ENCODE measurements at regions not wholly inside any gene's neighbourhood (a gene's known extent, or its start where the extent isn't known, plus 50 kb on each side); places are given as distances from the start of the nearest gene placed in this dataset.
"Not testable (repeated sequence)": the region's sequence is repeated elsewhere in the genome, so short reads cannot be mapped to it uniquely, and the experiment has no call there.

DNA sequence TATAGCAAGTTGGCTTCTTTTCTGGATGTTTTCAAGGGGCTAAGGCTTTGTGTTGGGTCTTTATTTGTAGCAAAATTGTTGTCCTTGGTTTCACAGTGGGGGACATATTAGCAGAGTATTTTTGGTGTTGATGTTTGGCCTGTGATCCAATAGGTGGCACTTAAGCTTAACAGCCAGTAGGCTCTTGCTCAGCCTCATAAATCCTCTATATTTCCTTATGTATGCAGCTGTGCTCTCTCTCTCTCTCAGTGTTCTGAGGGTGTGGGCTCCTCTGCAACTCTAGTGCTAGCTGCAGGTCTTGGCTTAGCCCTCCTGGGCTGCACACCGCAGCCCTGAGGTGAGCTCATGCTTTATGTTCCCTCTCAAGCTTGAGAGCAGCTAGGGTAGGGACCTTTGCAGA, 195.0 kb upstream of the GHR start:
- H3K4me1 ChIP-seq (ENCODE audit: low read length), result no peaks in the 10 kb centered on the region
- no peak overlapping the region for H3K4me3 ChIP-seq (ENCODE audit: low read length)
- H3K4me2 ChIP-seq (ENCODE audit: low read depth, low read length, poor library complexity, severe bottlenecking), result no peak overlapping the region
- no peak overlapping the region for H2AFZ ChIP-seq (ENCODE audit: low read length)
- no peaks in the 10 kb centered on the region for H3K9me2 ChIP-seq (replicated peaks; ENCODE audit: insufficient read depth, low read length)
- no peaks in the 10 kb centered on the region for H3K79me2 ChIP-seq (ENCODE audit: low read length)
- H3K9me3 ChIP-seq (ENCODE audit: low read length), result no peaks in the 10 kb centered on the region
- H4K20me1 ChIP-seq (ENCODE audit: insufficient read depth, low read depth, low read length), result no peaks in the 10 kb centered on the region
- no peaks in the 10 kb centered on the region for H3K27me3 ChIP-seq (ENCODE audit: low read length)
- H3K27ac ChIP-seq (ENCODE audit: low read length), result no peak overlapping the region
- H3K36me3 ChIP-seq (ENCODE audit: insufficient read depth, low read length), result no peaks in the 10 kb centered on the region
- no peak for DNase-seq
- H3K9ac ChIP-seq (ENCODE audit: low read length), result no peak overlapping the region

DNA sequence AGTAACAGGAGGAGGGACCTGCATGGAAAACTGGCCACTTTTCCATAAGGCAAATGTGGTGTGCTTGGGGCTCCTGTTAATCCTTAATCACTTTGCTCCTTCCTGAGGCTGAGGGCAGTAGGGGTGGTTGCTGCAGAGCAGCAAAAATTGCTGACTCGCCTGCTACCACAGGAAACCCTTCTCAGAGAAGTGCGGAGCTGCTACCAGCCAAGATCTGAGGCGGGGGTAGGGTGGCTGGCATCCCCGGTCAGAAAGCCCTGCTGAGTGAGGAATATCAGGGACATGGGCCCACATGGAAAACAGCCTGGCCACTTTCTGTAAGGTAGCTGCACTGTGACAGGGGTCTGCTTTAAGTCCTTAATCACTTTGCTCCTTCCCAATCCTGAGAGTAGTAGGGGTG, 192.4 kb upstream of the GHR start:
- Histone ChIP-seq H3K4me2 (ENCODE audit: low read depth, low read length, poor library complexity, severe bottlenecking) (no peak overlapping the region), H3K36me3 (ENCODE audit: insufficient read depth, low read length) (no peaks in the 10 kb centered on the region), H3K9me3 (ENCODE audit: low read length) (no peaks in the 10 kb centered on the region), H3K27ac (ENCODE audit: low read length) (no peak overlapping the region), H3K79me2 (ENCODE audit: low read length) (no peaks in the 10 kb centered on the region), H3K4me3 (ENCODE audit: low read length) (no peak overlapping the region), H3K9ac (ENCODE audit: low read length) (no peak overlapping the region), H3K9me2 (replicated peaks; ENCODE audit: insufficient read depth, low read length) (no peaks in the 10 kb centered on the region), H3K4me1 (ENCODE audit: low read length) (no peaks in the 10 kb centered on the region), H4K20me1 (ENCODE audit: insufficient read depth, low read depth, low read length) (no peaks in the 10 kb centered on the region), H2AFZ (ENCODE audit: low read length) (no peak overlapping the region), H3K27me3 (ENCODE audit: low read length) (no peaks in the 10 kb centered on the region)
- DNase-seq, result no peak

DNA sequence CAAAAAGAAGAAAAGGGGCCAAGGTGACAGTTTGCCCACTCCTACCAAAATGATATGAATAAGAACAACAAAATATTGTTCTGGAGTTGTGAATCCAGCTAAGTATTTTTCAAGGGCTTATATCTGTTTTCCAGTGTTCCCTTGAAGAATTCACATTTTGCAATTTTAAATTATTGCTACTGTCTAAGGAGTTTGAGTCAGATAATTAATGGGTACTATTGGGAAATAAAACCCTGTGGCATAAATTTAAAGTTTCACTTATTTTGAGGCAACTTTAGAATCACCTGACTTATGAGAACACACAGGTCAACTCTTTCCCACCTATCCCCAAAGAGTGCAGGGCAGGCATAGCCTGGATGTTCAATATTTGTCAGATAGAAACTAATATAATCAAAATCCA, 188.0 kb upstream of the GHR start:
- Histone ChIP-seq H2AFZ (ENCODE audit: low read length) (no peak overlapping the region), H3K27ac (ENCODE audit: low read length) (no peak overlapping the region), H3K4me3 (ENCODE audit: low read length) (no peak overlapping the region), H3K9ac (ENCODE audit: low read length) (no peak overlapping the region), H3K27me3 (ENCODE audit: low read length) (no peaks in the 10 kb centered on the region), H3K4me1 (ENCODE audit: low read length) (no peaks in the 10 kb centered on the region), H3K79me2 (ENCODE audit: low read length) (no peaks in the 10 kb centered on the region), H4K20me1 (ENCODE audit: insufficient read depth, low read depth, low read length) (no peaks in the 10 kb centered on the region), H3K9me3 (ENCODE audit: low read length) (no peaks in the 10 kb centered on the region), H3K36me3 (ENCODE audit: insufficient read depth, low read length) (no peaks in the 10 kb centered on the region), H3K9me2 (replicated peaks; ENCODE audit: insufficient read depth, low read length) (no peaks in the 10 kb centered on the region), H3K4me2 (ENCODE audit: low read depth, low read length, poor library complexity, severe bottlenecking) (no peak overlapping the region)
- DNase-seq, result no peak

DNA sequence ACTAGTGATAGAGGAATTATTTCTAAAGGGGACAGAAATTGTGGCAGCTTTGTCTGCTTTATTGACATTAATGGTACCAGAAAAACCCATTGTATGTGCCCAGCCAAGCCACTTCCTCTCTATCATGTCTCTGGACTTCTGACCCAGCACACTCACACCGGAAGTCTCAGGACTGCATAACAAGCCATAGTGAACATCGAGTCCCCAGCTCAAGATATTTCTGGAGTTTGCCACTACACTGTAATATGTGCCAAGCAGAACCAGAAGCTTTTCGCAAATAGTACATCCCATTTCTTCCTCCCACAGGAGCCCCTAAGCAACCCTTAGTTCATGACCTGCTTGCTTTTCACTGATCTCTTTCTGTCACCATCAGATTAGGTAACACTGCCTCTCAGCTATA, 187.4 kb upstream of the GHR start:
- Histone ChIP-seq H3K79me2 (ENCODE audit: low read length) (no peaks in the 10 kb centered on the region), H3K36me3 (ENCODE audit: insufficient read depth, low read length) (no peaks in the 10 kb centered on the region), H2AFZ (ENCODE audit: low read length) (no peak overlapping the region), H3K27me3 (ENCODE audit: low read length) (no peaks in the 10 kb centered on the region), H3K4me1 (ENCODE audit: low read length) (no peaks in the 10 kb centered on the region), H3K27ac (ENCODE audit: low read length) (no peak overlapping the region), H3K4me3 (ENCODE audit: low read length) (no peak overlapping the region), H3K4me2 (ENCODE audit: low read depth, low read length, poor library complexity, severe bottlenecking) (no peak overlapping the region), H3K9ac (ENCODE audit: low read length) (no peak overlapping the region), H4K20me1 (ENCODE audit: insufficient read depth, low read depth, low read length) (no peaks in the 10 kb centered on the region), H3K9me2 (replicated peaks; ENCODE audit: insufficient read depth, low read length) (no peaks in the 10 kb centered on the region), H3K9me3 (ENCODE audit: low read length) (no peaks in the 10 kb centered on the region)
- DNase-seq, result no peak

DNA sequence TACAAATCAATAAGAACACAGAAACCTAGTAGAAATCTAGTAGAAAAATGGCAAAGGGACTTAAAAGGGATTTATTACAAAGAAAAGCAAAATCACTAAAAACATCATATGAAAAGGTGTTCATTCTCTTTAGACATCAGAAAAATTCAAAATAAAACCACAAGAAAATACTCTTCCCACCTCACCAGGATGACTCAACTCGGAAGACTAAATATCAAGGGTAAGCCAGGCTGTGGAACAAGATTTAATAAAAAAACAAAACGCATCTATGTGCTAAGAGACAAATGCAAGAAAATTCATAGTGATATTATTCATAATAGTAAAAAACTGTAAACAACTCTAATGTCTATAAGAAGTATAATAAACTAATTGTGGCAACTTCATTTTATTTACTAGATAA, 181.6 kb upstream of the GHR start:
- Histone ChIP-seq H3K9me3 (ENCODE audit: low read length) (no peaks in the 10 kb centered on the region), H3K79me2 (ENCODE audit: low read length) (no peaks in the 10 kb centered on the region), H3K27ac (ENCODE audit: low read length) (no peak overlapping the region), H3K27me3 (ENCODE audit: low read length) (no peaks in the 10 kb centered on the region), H3K4me1 (ENCODE audit: low read length) (no peaks in the 10 kb centered on the region), H3K4me3 (ENCODE audit: low read length) (no peak overlapping the region), H2AFZ (ENCODE audit: low read length) (no peak overlapping the region), H4K20me1 (ENCODE audit: insufficient read depth, low read depth, low read length) (no peaks in the 10 kb centered on the region), H3K9ac (ENCODE audit: low read length) (no peak overlapping the region), H3K4me2 (ENCODE audit: low read depth, low read length, poor library complexity, severe bottlenecking) (no peak overlapping the region), H3K36me3 (ENCODE audit: insufficient read depth, low read length) (no peaks in the 10 kb centered on the region), H3K9me2 (replicated peaks; ENCODE audit: insufficient read depth, low read length) (no peaks in the 10 kb centered on the region)
- DNase-seq, result no peak

DNA sequence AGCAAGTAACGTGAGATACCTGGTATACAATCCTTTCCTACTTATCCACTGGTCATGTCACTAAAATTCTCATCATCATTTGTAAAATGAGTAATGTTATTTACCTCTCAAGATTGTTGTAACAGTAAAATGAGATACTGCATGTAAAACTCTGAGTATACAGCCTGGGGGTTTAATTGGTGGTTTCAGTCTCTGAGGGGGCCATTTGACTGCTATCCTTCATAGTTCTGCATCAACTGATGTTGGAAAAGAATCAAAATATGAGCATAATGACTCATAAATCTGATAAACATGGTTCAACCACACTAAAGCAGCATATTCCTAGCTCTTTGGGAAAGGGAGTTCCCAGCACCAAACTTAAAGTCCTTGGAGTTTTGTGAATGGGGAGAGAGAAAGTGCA, 181.0 kb upstream of the GHR start:
- Histone ChIP-seq H3K9me2 (replicated peaks; ENCODE audit: insufficient read depth, low read length) (no peaks in the 10 kb centered on the region), H3K9me3 (ENCODE audit: low read length) (no peaks in the 10 kb centered on the region), H4K20me1 (ENCODE audit: insufficient read depth, low read depth, low read length) (no peaks in the 10 kb centered on the region), H3K27me3 (ENCODE audit: low read length) (no peaks in the 10 kb centered on the region), H3K4me3 (ENCODE audit: low read length) (no peak overlapping the region), H2AFZ (ENCODE audit: low read length) (no peak overlapping the region), H3K4me2 (ENCODE audit: low read depth, low read length, poor library complexity, severe bottlenecking) (no peak overlapping the region), H3K27ac (ENCODE audit: low read length) (no peak overlapping the region), H3K4me1 (ENCODE audit: low read length) (no peaks in the 10 kb centered on the region), H3K79me2 (ENCODE audit: low read length) (no peaks in the 10 kb centered on the region), H3K9ac (ENCODE audit: low read length) (no peak overlapping the region), H3K36me3 (ENCODE audit: insufficient read depth, low read length) (no peaks in the 10 kb centered on the region)
- no peak for DNase-seq

DNA sequence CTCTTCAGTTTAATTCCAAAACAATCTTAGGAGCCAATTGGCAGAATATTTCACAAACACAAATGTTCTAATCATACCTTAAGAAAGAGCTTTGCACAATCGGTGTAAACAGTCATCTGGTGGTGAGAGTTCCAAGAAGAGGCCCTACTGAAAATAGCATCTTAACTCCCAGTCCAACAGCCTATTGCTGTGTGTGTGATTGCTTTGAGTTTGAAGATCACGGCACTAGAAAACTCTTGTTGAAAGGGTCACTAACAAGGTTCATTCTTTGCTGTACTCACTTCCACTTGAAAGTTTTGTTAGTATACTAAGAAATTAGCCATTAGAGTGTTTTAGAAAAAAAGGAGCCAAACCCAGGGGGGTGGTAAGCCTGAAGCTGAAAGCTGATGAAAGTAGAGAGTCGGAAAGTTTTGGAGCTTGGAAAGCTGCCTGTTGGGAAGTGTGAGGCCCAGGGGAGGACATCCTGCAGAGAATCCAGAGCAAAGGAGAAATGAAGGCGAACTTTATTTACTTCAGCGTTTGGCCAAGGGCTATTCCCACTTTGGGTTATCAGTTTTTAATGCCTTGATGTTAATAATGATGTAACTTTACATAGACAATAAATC, 180.3 kb upstream of the GHR start:
- H2AFZ ChIP-seq (ENCODE audit: low read length), result no peak overlapping the region
- H3K79me2 ChIP-seq (ENCODE audit: low read length), result no peaks in the 10 kb centered on the region
- H3K9ac ChIP-seq (ENCODE audit: low read length), result no peak overlapping the region
- no peak overlapping the region for H3K4me3 ChIP-seq (ENCODE audit: low read length)
- H3K27me3 ChIP-seq (ENCODE audit: low read length), result no peaks in the 10 kb centered on the region
- H3K9me3 ChIP-seq (ENCODE audit: low read length), result no peaks in the 10 kb centered on the region
- no peaks in the 10 kb centered on the region for H3K9me2 ChIP-seq (replicated peaks; ENCODE audit: insufficient read depth, low read length)
- no peaks in the 10 kb centered on the region for H3K4me1 ChIP-seq (ENCODE audit: low read length)
- H3K27ac ChIP-seq (ENCODE audit: low read length), result no peak overlapping the region
- no peak overlapping the region for H3K4me2 ChIP-seq (ENCODE audit: low read depth, low read length, poor library complexity, severe bottlenecking)
- no peaks in the 10 kb centered on the region for H4K20me1 ChIP-seq (ENCODE audit: insufficient read depth, low read depth, low read length)
- no peak for DNase-seq
- no peaks in the 10 kb centered on the region for H3K36me3 ChIP-seq (ENCODE audit: insufficient read depth, low read length)

DNA sequence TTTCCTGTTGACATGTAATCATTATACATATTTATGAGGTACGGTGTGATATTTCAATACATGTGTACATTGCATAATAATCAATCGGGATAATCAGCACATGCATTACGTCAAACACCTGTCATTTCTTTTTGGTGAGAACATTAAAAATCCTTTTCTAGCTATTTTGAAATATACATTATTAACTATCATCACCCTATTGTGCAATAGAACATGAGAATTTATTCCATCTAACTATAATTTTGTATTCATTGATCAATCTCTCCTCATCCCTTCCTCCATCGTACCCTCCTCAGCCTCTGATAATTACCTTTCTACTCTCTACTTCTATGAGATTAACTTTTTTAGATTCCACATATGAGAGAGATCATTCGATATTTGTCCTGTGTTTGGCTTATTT, 170.9 kb upstream of the GHR start:
- H3K36me3 ChIP-seq (ENCODE audit: insufficient read depth, low read length), result no peaks in the 10 kb centered on the region
- no peak overlapping the region for H3K4me2 ChIP-seq (ENCODE audit: low read depth, low read length, poor library complexity, severe bottlenecking)
- DNase-seq, result no peak
- no peaks in the 10 kb centered on the region for H4K20me1 ChIP-seq (ENCODE audit: insufficient read depth, low read depth, low read length)
- no peaks in the 10 kb centered on the region for H3K9me3 ChIP-seq (ENCODE audit: low read length)
- no peak overlapping the region for H3K4me3 ChIP-seq (ENCODE audit: low read length)
- no peaks in the 10 kb centered on the region for H3K79me2 ChIP-seq (ENCODE audit: low read length)
- H3K4me1 ChIP-seq (ENCODE audit: low read length), result no peaks in the 10 kb centered on the region
- H3K27ac ChIP-seq (ENCODE audit: low read length), result no peak overlapping the region
- no peaks in the 10 kb centered on the region for H3K9me2 ChIP-seq (replicated peaks; ENCODE audit: insufficient read depth, low read length)
- H2AFZ ChIP-seq (ENCODE audit: low read length), result no peak overlapping the region
- no peak overlapping the region for H3K9ac ChIP-seq (ENCODE audit: low read length)
- H3K27me3 ChIP-seq (ENCODE audit: low read length), result no peaks in the 10 kb centered on the region

DNA sequence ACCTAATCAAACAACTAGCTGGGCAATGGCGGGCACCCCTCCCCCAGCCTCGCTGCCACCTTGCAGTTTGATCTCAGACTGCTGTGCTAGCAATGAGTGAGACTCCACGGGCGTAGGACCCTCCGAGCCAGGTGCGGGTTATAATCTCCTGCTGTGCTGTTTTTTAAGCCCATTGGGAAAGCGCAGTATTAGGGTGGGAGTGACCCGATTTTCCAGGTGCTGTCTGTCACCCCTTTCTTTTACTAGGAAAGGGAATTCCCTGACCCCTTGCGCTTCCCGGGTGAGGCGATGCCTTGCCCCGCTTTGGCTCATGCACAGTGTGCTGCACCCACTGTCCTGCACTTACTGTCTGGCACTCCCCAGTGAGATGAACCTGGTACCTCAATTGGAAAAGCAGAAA, 163.3 kb upstream of the GHR start:
- not testable (repeated sequence) for H3K79me2 ChIP-seq (ENCODE audit: low read length); H3K4me2 ChIP-seq (ENCODE audit: low read depth, low read length, poor library complexity, severe bottlenecking); H2AFZ ChIP-seq (ENCODE audit: low read length)

More for the DNA sequence above, 163.3 kb upstream of the GHR start:
- not testable (repeated sequence) for DNase-seq; H3K9ac ChIP-seq (ENCODE audit: low read length); H4K20me1 ChIP-seq (ENCODE audit: insufficient read depth, low read depth, low read length); H3K9me3 ChIP-seq (ENCODE audit: low read length); H3K9me2 ChIP-seq (replicated peaks; ENCODE audit: insufficient read depth, low read length); H3K4me3 ChIP-seq (ENCODE audit: low read length); H3K27me3 ChIP-seq (ENCODE audit: low read length); H3K27ac ChIP-seq (ENCODE audit: low read length); H3K4me1 ChIP-seq (ENCODE audit: low read length); H3K36me3 ChIP-seq (ENCODE audit: insufficient read depth, low read length)
